DND-41 (cell line): ENCODE measurements at regions not wholly inside any gene's neighbourhood (a gene's known extent, or its start where the extent isn't known, plus 50 kb on each side); places are given as distances from the start of the nearest gene placed in this dataset.

Experiments
- ATAC-seq: fragments of 200-7000 bp; cut with Tn5 transposase; 3 replicates; pipeline ENCODE4 v1.9.1; 2021; ENCODE audit warnings: low read depth; ENCODE audit not compliant: insufficient read depth
- DNase-seq: peaks from one replicate; pipeline ENCODE4 v3.0.0-alpha.2; 2020
- H2AFZ ChIP-seq: 2 replicates; pipeline ENCODE4 v1.6.0; 2012; ENCODE audit warnings: low read depth, low read length
- H3K27ac ChIP-seq: 2 replicates; pipeline ENCODE4 v1.5.1; 2012; ENCODE audit warnings: low read length, inconsistent platforms
- H3K27me3 ChIP-seq: fragments of 200-600 bp; sonication (generic); 2 replicates; pipeline ENCODE4 v1.6.0; 2012; ENCODE audit warnings: low read length, mild to moderate bottlenecking, inconsistent platforms; ENCODE audit not compliant: insufficient read depth, poor library complexity
- H3K36me3 ChIP-seq: 2 replicates; pipeline ENCODE4 v1.5.1; 2012; ENCODE audit warnings: low read length, inconsistent platforms; ENCODE audit not compliant: insufficient read depth
- H3K4me1 ChIP-seq: 2 replicates; pipeline ENCODE4 v1.5.1; 2012; ENCODE audit warnings: mild to moderate bottlenecking, low read length; ENCODE audit not compliant: insufficient read depth
- H3K4me2 ChIP-seq: 2 replicates; pipeline ENCODE4 v1.6.0; 2012; ENCODE audit warnings: mild to moderate bottlenecking, moderate library complexity, low read length, inconsistent platforms; ENCODE audit not compliant: insufficient read depth
- H3K4me3 ChIP-seq, 2 experiments: fragments of 200-600 bp in 1 of 2; shearing (Covaris generic) in 1 of 2; 2 replicates each; pipeline ENCODE4 v1.5.1; 2012 to 2016; ENCODE audit warnings: inconsistent platforms in 2 of 2, low read length in 2 of 2, mild to moderate bottlenecking in 2 of 2, low read depth in 1 of 2, moderate library complexity in 1 of 2
- H3K79me2 ChIP-seq: 2 replicates; pipeline ENCODE4 v1.6.0; 2012; ENCODE audit warnings: low read length, inconsistent platforms; ENCODE audit not compliant: insufficient read depth
- H3K9ac ChIP-seq: 2 replicates; pipeline ENCODE4 v1.6.0; 2012; ENCODE audit warnings: low read depth, mild to moderate bottlenecking, inconsistent platforms, low read length, moderate library complexity
- H3K9me3 ChIP-seq: 2 replicates; pipeline ENCODE4 v1.5.1; 2012; ENCODE audit warnings: low read length, moderate library complexity, mild to moderate bottlenecking, inconsistent platforms; ENCODE audit not compliant: insufficient read depth, severe bottlenecking
- H4K20me1 ChIP-seq: 2 replicates; pipeline ENCODE4 v1.6.0; 2012; ENCODE audit warnings: low read length; ENCODE audit not compliant: insufficient read depth
- CTCF ChIP-seq: IDR thresholded peaks from 2 replicates; pipeline ENCODE4 v1.5.1; 2012; ENCODE audit warnings: borderline replicate concordance, low read length, moderate library complexity, mild to moderate bottlenecking; ENCODE audit not compliant: poor library complexity, severe bottlenecking; ENCODE audit errors: extremely low read depth
- EZH2 ChIP-seq: IDR thresholded peaks from 3 replicates; pipeline ENCODE4 v1.6.1; 2012; ENCODE audit warnings: borderline replicate concordance, low read depth, mild to moderate bottlenecking, moderate library complexity, low read length, inconsistent platforms; ENCODE audit not compliant: severe bottlenecking

GRCh38 chr17:77858291-77859034 is 100.0 kb upstream of the TNRC6C start:
- Histone ChIP-seq H3K79me2 (no peaks in the 10 kb centered on the region), H3K36me3 (no peaks in the 10 kb centered on the region), H3K9me3 (no peaks in the 10 kb centered on the region), H3K4me2 (no peak overlapping the region), H3K4me1 (peaks cover 24% of the 10 kb centered on the region), H3K27me3 (no peaks in the 10 kb centered on the region), H4K20me1 (no peaks in the 10 kb centered on the region), H3K4me3 (no peak overlapping the region), H3K9ac (no peak overlapping the region), H2AFZ (no peak overlapping the region), H3K27ac (no peak overlapping the region)
- no peak for TF ChIP-seq CTCF
- no peak for TF ChIP-seq EZH2
- no peak for DNase-seq
- no peak for ATAC-seq

- Histone ChIP-seq H2AFZ (no peak overlapping the region), H4K20me1 (no peaks in the 10 kb centered on the region), H3K9ac (no peak overlapping the region), H3K4me1 (peaks cover 16% of the 10 kb centered on the region), H3K36me3 (no peaks in the 10 kb centered on the region), H3K79me2 (no peaks in the 10 kb centered on the region), H3K4me3 (no peak overlapping the region), H3K4me2 (no peak overlapping the region), H3K27ac (no peak overlapping the region), H3K9me3 (no peaks in the 10 kb centered on the region), H3K27me3 (no peaks in the 10 kb centered on the region)
- no peak for ATAC-seq
- DNase-seq = no peak
- TF ChIP-seq EZH2 (no peak), CTCF (no peak)
These were observed 99.3 kb upstream of the TNRC6C start for GRCh38 chr17:77859035-77859810.

GRCh38 chr17:77861133-77861695 is 97.3 kb upstream of the TNRC6C start:
- Histone ChIP-seq H3K4me1 (peaks cover 15% of the 10 kb centered on the region), H3K79me2 (no peaks in the 10 kb centered on the region), H3K27ac (no peak overlapping the region), H3K4me3 (no peak overlapping the region), H3K4me2 (no peak overlapping the region), H3K36me3 (no peaks in the 10 kb centered on the region), H3K9ac (no peak overlapping the region), H3K27me3 (no peaks in the 10 kb centered on the region), H3K9me3 (no peaks in the 10 kb centered on the region), H2AFZ (no peak overlapping the region), H4K20me1 (no peaks in the 10 kb centered on the region)
- ATAC-seq (no peak), DNase-seq (no peak)
- TF ChIP-seq EZH2 (no peak), CTCF (no peak)
